Stomach (tissue), 8 donors: ENCODE measurements at regions not wholly inside any gene's neighbourhood (a gene's known extent, or its start where the extent isn't known, plus 50 kb on each side); places are given as distances from the start of the nearest gene placed in this dataset.

Experiments used
- DNase-seq, 2 donors: peaks; one replicate each; pipeline versions ENCODE4 v3.0.0 to v3.0.0-alpha.2; 2013 to 2019
- H3K27ac ChIP-seq, 5 donors: fragments of 200-600 bp in 4 of 5; sonication (generic) in 4 of 5; one replicate each; pipeline ENCODE4 v1.5.1; 2013 to 2019; ENCODE audit warnings: mild to moderate bottlenecking in 1 of 5, moderate library complexity in 1 of 5
- H3K27me3 ChIP-seq, 3 donors: fragments of 200-600 bp; sonication (generic); one replicate each; pipeline ENCODE4 v1.5.1; 2017 to 2019; ENCODE audit warnings: mixed run types in 1 of 3
- H3K36me3 ChIP-seq, 4 donors: fragments of 200-600 bp; sonication (generic); 1 replicate in 3 of 4; 2 replicates in 1 of 4; pipeline ENCODE4 v1.5.1; 2016 to 2019
- H3K4me1 ChIP-seq, 4 donors: fragments of 200-600 bp; sonication (generic); one replicate each; pipeline ENCODE4 v1.5.1; 2016 to 2019
- H3K4me3 ChIP-seq, 4 donors: fragments of 200-600 bp; sonication (generic) in 3 of 4; one replicate each; pipeline ENCODE4 v1.5.1; 2016 to 2019; ENCODE audit warnings: mild to moderate bottlenecking in 1 of 4
- H3K9me3 ChIP-seq, 4 donors: fragments of 200-600 bp; sonication (generic); one replicate each; pipeline ENCODE4 v1.5.1; 2016 to 2019
- EP300 ChIP-seq: sonication (generic); formaldehyde crosslinking; IDR thresholded peaks from one replicate; pipeline ENCODE4 v1.6.1; 2017; ENCODE audit warnings: antibody characterized with exemption
- POLR2A ChIP-seq, 4 donors: fragments of 450-650 bp; IDR thresholded peaks; one replicate each; pipeline ENCODE4 v1.6.1; 2016; ENCODE audit warnings: antibody characterized with exemption in 4 of 4, control low read depth in 2 of 4, mild to moderate bottlenecking in 1 of 4, moderate library complexity in 1 of 4
- POLR2AphosphoS5 ChIP-seq, 3 donors: sonication (generic); formaldehyde crosslinking; IDR thresholded peaks; one replicate each; pipeline ENCODE4 v1.6.1; 2016; ENCODE audit warnings: antibody characterized with exemption in 3 of 3
- WGBS, 5 donors: extraction: QIAGEN DNeasy Blood & Tissue Kit in 3 of 5; methylation state at CpG; one replicate each; pipeline versions ENCODE4 v1.1.5 to v1.1.7; 2013 to 2018; 5-methylcytosine and 5-hydroxymethylcytosine counted together
- intact Hi-C: fragments of 100-400 bp; cut with DNase I; formaldehyde crosslinking; loops from one replicate; pipeline ENCODE4 v1.15.1; 2023; ENCODE audit warnings: low total_unique reads
- TF ChIP-seq, protein P1 (sequence below), 7 experiments: fragments of 450-650 bp in 4 of 7; fragments of 200-600 bp in 3 of 7; sonication (generic) in 3 of 7; IDR thresholded peaks; one replicate each; pipeline ENCODE4 v1.5.1; 2016 to 2019; ENCODE audit warnings: antibody characterized with exemption in 7 of 7, control low read depth in 2 of 7, mild to moderate bottlenecking in 1 of 7
- donor health status: healthy with polysubstance abuse.
- donor health status: Bipolar disorder and iron deficiency.
- donor health status: healthy.

GRCh38 chr15:38002883-38003477 is 68.5 kb downstream of the TMCO5A start:
- Histone ChIP-seq H3K36me3 (no peaks in the 10 kb centered on the region), H3K27me3 (no peaks in the 10 kb centered on the region), H3K4me3 (no peak overlapping the region), H3K9me3 (no peaks in the 10 kb centered on the region), H3K27ac (no peak overlapping the region), H3K4me1 (no peaks in the 10 kb centered on the region)
- intact Hi-C loops, result no loop called here
- TF ChIP-seq POLR2AphosphoS5 (IDR thresholded peaks at IDR 0.05) (peak in 1 of 3 donors; percentile 21), EP300 (no peak), POLR2A (IDR thresholded peaks at IDR 0.05) (no peak)
- TF ChIP-seq, protein P1, sequence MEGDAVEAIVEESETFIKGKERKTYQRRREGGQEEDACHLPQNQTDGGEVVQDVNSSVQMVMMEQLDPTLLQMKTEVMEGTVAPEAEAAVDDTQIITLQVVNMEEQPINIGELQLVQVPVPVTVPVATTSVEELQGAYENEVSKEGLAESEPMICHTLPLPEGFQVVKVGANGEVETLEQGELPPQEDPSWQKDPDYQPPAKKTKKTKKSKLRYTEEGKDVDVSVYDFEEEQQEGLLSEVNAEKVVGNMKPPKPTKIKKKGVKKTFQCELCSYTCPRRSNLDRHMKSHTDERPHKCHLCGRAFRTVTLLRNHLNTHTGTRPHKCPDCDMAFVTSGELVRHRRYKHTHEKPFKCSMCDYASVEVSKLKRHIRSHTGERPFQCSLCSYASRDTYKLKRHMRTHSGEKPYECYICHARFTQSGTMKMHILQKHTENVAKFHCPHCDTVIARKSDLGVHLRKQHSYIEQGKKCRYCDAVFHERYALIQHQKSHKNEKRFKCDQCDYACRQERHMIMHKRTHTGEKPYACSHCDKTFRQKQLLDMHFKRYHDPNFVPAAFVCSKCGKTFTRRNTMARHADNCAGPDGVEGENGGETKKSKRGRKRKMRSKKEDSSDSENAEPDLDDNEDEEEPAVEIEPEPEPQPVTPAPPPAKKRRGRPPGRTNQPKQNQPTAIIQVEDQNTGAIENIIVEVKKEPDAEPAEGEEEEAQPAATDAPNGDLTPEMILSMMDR (IDR thresholded peaks at IDR 0.05), result peak in 5 of 7 experiments; percentile 12 to 46 (median 31)
- DNase-seq, result peak; percentile 64 to 74
- 73 to 85% (median 80%) methylated on average over 2 of the region's 2 CpGs for WGBS, 5 donors

- no peaks in the 10 kb centered on the region for H3K36me3 ChIP-seq
- WGBS, 5 donors, result 67 to 85% (median 72%) methylated on average over 4 of the region's 4 CpGs
- no peak overlapping the region for H3K4me3 ChIP-seq
- H3K9me3 ChIP-seq, result no peaks in the 10 kb centered on the region
- TF ChIP-seq EP300 (no peak), POLR2A (IDR thresholded peaks at IDR 0.05) (no peak), POLR2AphosphoS5 (IDR thresholded peaks at IDR 0.05) (no peak)
- TF ChIP-seq, protein P1 (IDR thresholded peaks at IDR 0.05), result no peak
- intact Hi-C loops, result no loop called here
- H3K27ac ChIP-seq, result no peak overlapping the region
- no peaks in the 10 kb centered on the region for H3K4me1 ChIP-seq
- no peak for DNase-seq
- H3K27me3 ChIP-seq, result no peaks in the 10 kb centered on the region
Measured at GRCh38 chr15:38004218-38004861, 69.9 kb downstream of the TMCO5A start.

DNA sequence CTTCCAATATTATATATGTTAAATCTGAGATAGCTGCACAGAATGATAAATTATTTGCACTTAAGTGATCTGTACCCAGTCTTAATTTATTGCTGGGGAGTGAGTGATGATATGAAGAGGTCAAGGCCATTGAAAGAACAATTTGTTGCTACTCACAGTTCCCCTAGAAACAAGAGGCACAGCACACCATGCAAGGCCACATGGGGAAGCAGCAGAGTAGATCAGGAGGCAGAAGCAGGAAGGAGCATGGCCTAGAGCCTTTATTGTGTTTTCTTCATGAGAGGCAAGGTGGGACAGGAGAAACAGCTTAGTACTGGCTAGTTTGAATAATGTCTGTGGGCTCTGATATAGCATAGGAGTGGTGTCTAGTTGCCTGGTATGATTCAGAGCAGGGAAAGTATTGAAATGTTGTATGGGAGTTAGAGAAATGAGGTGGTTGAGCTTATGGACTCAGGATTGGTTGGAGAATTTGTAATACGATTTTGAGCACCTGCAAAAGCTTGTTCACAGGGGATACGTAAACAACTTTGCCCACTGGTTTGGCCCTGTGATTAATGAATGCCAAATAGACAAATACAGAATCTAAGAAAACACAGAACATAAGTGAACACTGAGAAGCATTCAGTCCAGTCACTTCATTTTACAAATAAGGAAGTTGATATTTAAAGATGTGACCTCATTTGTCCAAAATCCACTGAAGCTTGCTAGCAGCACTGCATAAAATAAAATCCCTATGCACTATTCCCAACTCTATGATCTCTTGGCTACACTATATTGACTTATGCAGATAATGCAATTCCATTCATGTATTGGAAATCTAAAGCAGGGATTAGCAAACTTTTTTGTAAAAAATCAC is 71.7 kb downstream of the TMCO5A start:
- no peak overlapping the region for H3K4me3 ChIP-seq
- no peaks in the 10 kb centered on the region for H3K9me3 ChIP-seq
- no peaks in the 10 kb centered on the region for H3K27me3 ChIP-seq
- intact Hi-C loops, result no loop called here
- no peaks in the 10 kb centered on the region for H3K36me3 ChIP-seq
- WGBS, 5 donors, result 60 to 73% (median 67%) methylated on average over 2 of the region's 2 CpGs
- H3K4me1 ChIP-seq, result no peaks in the 10 kb centered on the region
- H3K27ac ChIP-seq, result no peak overlapping the region
- TF ChIP-seq, protein P1 (IDR thresholded peaks at IDR 0.05), result no peak
- TF ChIP-seq POLR2A (IDR thresholded peaks at IDR 0.05) (no peak), EP300 (no peak), POLR2AphosphoS5 (IDR thresholded peaks at IDR 0.05) (no peak)
- peak in 1 of 2 donors; percentile 41 for DNase-seq

- H3K27me3 ChIP-seq, result no peaks in the 10 kb centered on the region
- H3K27ac ChIP-seq, result no peak overlapping the region
- H3K36me3 ChIP-seq, result no peaks in the 10 kb centered on the region
- H3K9me3 ChIP-seq, result no peaks in the 10 kb centered on the region
- no peak for DNase-seq
- TF ChIP-seq EP300 (no peak), POLR2AphosphoS5 (IDR thresholded peaks at IDR 0.05) (no peak), POLR2A (IDR thresholded peaks at IDR 0.05) (no peak)
- TF ChIP-seq, protein P1 (IDR thresholded peaks at IDR 0.05), result no peak
- no peaks in the 10 kb centered on the region for H3K4me1 ChIP-seq
- intact Hi-C loops, result no loop called here
- WGBS, 5 donors, result 87 to 91% (median 89%) methylated on average over 6 of the region's 6 CpGs
- H3K4me3 ChIP-seq, result no peak overlapping the region
Measured at GRCh38 chr15:38010395-38010794, 76.0 kb downstream of the TMCO5A start.
